Neural crest cell (in vitro differentiated cells): ENCODE measurements at regions not wholly inside any gene's neighbourhood (a gene's known extent, or its start where the extent isn't known, plus 50 kb on each side); places are given as distances from the start of the nearest gene placed in this dataset.
"Not testable (repeated sequence)": the region's sequence is repeated elsewhere in the genome, so short reads cannot be mapped to it uniquely, and the experiment has no call there.

Source experiments
- DNase-seq: peaks from one replicate; pipeline ENCODE4 v3.0.0; 2021; ENCODE audit warnings: low read depth, mixed read lengths, low spot score
- H3K27ac Mint-ChIP-seq: one replicate; pipeline ENCODE4 v1.8.0; 2021; ENCODE audit warnings: mild to moderate bottlenecking, mixed read lengths; ENCODE audit not compliant: unreplicated experiment
- H3K27me3 Mint-ChIP-seq: 2 replicates; pipeline ENCODE4 v1.8.0; 2021; ENCODE audit warnings: low read depth, mild to moderate bottlenecking, mixed read lengths
- H3K36me3 Mint-ChIP-seq: 2 replicates; pipeline ENCODE4 v1.8.0; 2021; ENCODE audit warnings: low read depth, mild to moderate bottlenecking, mixed read lengths
- H3K4me1 Mint-ChIP-seq: 2 replicates; pipeline ENCODE4 v1.8.0; 2021; ENCODE audit warnings: mixed read lengths
- H3K4me3 Mint-ChIP-seq: one replicate; pipeline ENCODE4 v1.8.0; 2021; ENCODE audit warnings: mild to moderate bottlenecking, mixed read lengths
- H3K9me3 Mint-ChIP-seq: 2 replicates; pipeline ENCODE4 v1.8.0; 2021; ENCODE audit warnings: mixed read lengths
- TF ChIP-seq, protein P1 (sequence below): fragments of 200-600 bp; sonication (generic); conservative IDR thresholded peaks from 2 replicates; pipeline ENCODE4 v1.5.0; 2021; ENCODE audit warnings: antibody characterized with exemption, mild to moderate bottlenecking

DNA sequence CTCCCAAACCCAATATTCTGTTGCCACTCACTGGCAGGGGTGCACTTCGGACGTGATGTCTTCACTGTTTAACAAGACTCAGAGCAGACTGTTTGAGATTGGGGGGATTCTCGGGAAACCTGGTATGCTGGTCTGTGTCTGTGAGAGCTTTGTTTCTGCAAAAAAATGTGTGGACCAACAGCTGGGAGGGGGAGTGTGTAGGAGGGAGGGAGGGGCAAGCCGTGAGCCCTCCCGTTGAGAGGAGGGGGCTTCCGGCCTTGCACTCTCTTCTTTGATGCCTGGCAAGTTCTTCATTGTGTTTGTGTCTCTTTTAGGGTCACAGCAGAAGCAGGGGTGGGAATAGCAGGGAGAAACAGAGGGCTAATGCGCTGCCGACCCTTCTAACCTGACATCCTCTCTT, 74.9 kb upstream of the NDN start:
- peak overlapping the region; percentile 84 for H3K4me3 Mint-ChIP-seq
- peaks cover 16% of the 10 kb centered on the region for H3K9me3 Mint-ChIP-seq
- H3K27ac Mint-ChIP-seq = peak overlapping the region; percentile 93
- DNase-seq = peak; percentile 21
- H3K36me3 Mint-ChIP-seq = peaks cover 24% of the 10 kb centered on the region
- H3K27me3 Mint-ChIP-seq = no peaks in the 10 kb centered on the region
- peaks cover 68% of the 10 kb centered on the region for H3K4me1 Mint-ChIP-seq
- TF ChIP-seq, protein P1, sequence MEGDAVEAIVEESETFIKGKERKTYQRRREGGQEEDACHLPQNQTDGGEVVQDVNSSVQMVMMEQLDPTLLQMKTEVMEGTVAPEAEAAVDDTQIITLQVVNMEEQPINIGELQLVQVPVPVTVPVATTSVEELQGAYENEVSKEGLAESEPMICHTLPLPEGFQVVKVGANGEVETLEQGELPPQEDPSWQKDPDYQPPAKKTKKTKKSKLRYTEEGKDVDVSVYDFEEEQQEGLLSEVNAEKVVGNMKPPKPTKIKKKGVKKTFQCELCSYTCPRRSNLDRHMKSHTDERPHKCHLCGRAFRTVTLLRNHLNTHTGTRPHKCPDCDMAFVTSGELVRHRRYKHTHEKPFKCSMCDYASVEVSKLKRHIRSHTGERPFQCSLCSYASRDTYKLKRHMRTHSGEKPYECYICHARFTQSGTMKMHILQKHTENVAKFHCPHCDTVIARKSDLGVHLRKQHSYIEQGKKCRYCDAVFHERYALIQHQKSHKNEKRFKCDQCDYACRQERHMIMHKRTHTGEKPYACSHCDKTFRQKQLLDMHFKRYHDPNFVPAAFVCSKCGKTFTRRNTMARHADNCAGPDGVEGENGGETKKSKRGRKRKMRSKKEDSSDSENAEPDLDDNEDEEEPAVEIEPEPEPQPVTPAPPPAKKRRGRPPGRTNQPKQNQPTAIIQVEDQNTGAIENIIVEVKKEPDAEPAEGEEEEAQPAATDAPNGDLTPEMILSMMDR = no peak

- Mint-ChIP-seq H3K4me3 (peak overlapping the region; percentile 84), H3K4me1 (peaks cover 64% of the 10 kb centered on the region), H3K27ac (peak overlapping the region; percentile 94), H3K9me3 (peaks cover 14% of the 10 kb centered on the region), H3K36me3 (peaks cover 30% of the 10 kb centered on the region), H3K27me3 (no peaks in the 10 kb centered on the region)
- TF ChIP-seq, protein P1 = no peak
- no peak for DNase-seq
These were observed 75.9 kb upstream of the NDN start for GRCh38 chr15:23763021-23763420.

- peaks cover 20% of the 10 kb centered on the region for H3K9me3 Mint-ChIP-seq
- no peak for DNase-seq
These were observed 77.2 kb upstream of the NDN start for GRCh38 chr15:23764306-23764705.

GRCh38 chr15:23764716-23765115, 77.6 kb upstream of the NDN start:
- TF ChIP-seq, protein P1 = no peak
- H3K9me3 Mint-ChIP-seq = peaks cover 20% of the 10 kb centered on the region
- H3K4me3 Mint-ChIP-seq = peak overlapping the region; percentile 2
- peaks cover 36% of the 10 kb centered on the region for H3K36me3 Mint-ChIP-seq
- DNase-seq = no peak
- H3K27ac Mint-ChIP-seq = no peak overlapping the region
- peaks cover 51% of the 10 kb centered on the region for H3K4me1 Mint-ChIP-seq
- no peaks in the 10 kb centered on the region for H3K27me3 Mint-ChIP-seq

More at GRCh38 chr15:23764306-23764705, 77.2 kb upstream of the NDN start:
- TF ChIP-seq, protein P1 = no peak
- no peak overlapping the region for H3K27ac Mint-ChIP-seq
- H3K4me3 Mint-ChIP-seq = peak overlapping the region; percentile 84
- H3K4me1 Mint-ChIP-seq = peaks cover 55% of the 10 kb centered on the region
- no peaks in the 10 kb centered on the region for H3K27me3 Mint-ChIP-seq
- H3K36me3 Mint-ChIP-seq = peaks cover 36% of the 10 kb centered on the region

GRCh38 chr15:23766779-23767178, 79.7 kb upstream of the NDN start:
- Mint-ChIP-seq H3K9me3 (peaks cover 25% of the 10 kb centered on the region), H3K36me3 (peaks cover 46% of the 10 kb centered on the region), H3K4me1 (peaks cover 31% of the 10 kb centered on the region)
- H3K27ac Mint-ChIP-seq, DNase-seq, H3K4me3 Mint-ChIP-seq, H3K27me3 Mint-ChIP-seq: not testable (repeated sequence)

- Mint-ChIP-seq H3K4me3 (no peak overlapping the region), H3K27ac (no peak overlapping the region), H3K27me3 (no peaks in the 10 kb centered on the region), H3K4me1 (peaks cover 32% of the 10 kb centered on the region), H3K36me3 (peaks cover 40% of the 10 kb centered on the region), H3K9me3 (peaks cover 19% of the 10 kb centered on the region)
- TF ChIP-seq, protein P1 = no peak
- DNase-seq = no peak
These were observed 86.0 kb upstream of the NDN start for GRCh38 chr15:23773093-23773492.
